Neural cell (in vitro differentiated cells): ENCODE measurements at regions not wholly inside any gene's neighbourhood (a gene's known extent, or its start where the extent isn't known, plus 50 kb on each side); places are given as distances from the start of the nearest gene placed in this dataset.

Experiments
- H2AFZ ChIP-seq: fragments of 200-600, 300-800 bp; sonication (generic), shearing (Covaris generic); 2 replicates; pipeline ENCODE4 v1.6.0; 2014; ENCODE audit warnings: low read depth, mild to moderate bottlenecking, antibody characterized with exemption, low read length, moderate library complexity
- H3F3A ChIP-seq: fragments of 200-600 bp; shearing (Covaris generic); 2 replicates; pipeline ENCODE4 v1.6.1; 2016; ENCODE audit warnings: mild to moderate bottlenecking, moderate library complexity, mixed read lengths, antibody characterized with exemption, low read length; ENCODE audit not compliant: insufficient read depth, poor library complexity, severe bottlenecking
- H3K27ac ChIP-seq: fragments of 200-600, 300-800 bp; sonication (generic), shearing (Covaris generic); 2 replicates; pipeline ENCODE4 v1.5.1; 2014; ENCODE audit warnings: mild to moderate bottlenecking, low read length, moderate library complexity
- H3K27me3 ChIP-seq: fragments of 300-800, 200-600 bp; sonication (generic), shearing (Covaris generic); 2 replicates; pipeline ENCODE4 v1.6.0; 2014; ENCODE audit warnings: mild to moderate bottlenecking, low read depth, low read length, moderate library complexity; ENCODE audit not compliant: insufficient read depth
- H3K36me3 ChIP-seq: fragments of 300-800, 200-600 bp; sonication (generic), shearing (Covaris generic); 2 replicates; pipeline ENCODE4 v1.5.1; 2014; ENCODE audit warnings: mild to moderate bottlenecking, antibody characterized with exemption, low read length, moderate library complexity; ENCODE audit not compliant: insufficient read depth
- H3K4me2 ChIP-seq: fragments of 300-800, 200-600 bp; sonication (generic), shearing (Covaris generic); 2 replicates; pipeline ENCODE4 v1.6.0; 2014; ENCODE audit warnings: mild to moderate bottlenecking, low read length
- H3K4me3 ChIP-seq: fragments of 300-800, 200-600 bp; sonication (generic), shearing (Covaris generic); 2 replicates; pipeline ENCODE4 v1.5.1; 2014; ENCODE audit warnings: mild to moderate bottlenecking, low read length, moderate library complexity
- H3K79me2 ChIP-seq: fragments of 200-600 bp; shearing (Covaris generic); replicated peaks from 2 replicates; pipeline ENCODE4 v1.6.0; 2014; ENCODE audit warnings: mild to moderate bottlenecking, low read length, moderate library complexity; ENCODE audit not compliant: insufficient read depth
- H3K9ac ChIP-seq: fragments of 300-800, 200-600 bp; sonication (generic), shearing (Covaris generic); 2 replicates; pipeline ENCODE4 v1.6.1; 2016; ENCODE audit warnings: mild to moderate bottlenecking, low read length, mixed read lengths
- H3K9me2 ChIP-seq: fragments of 200-600 bp; shearing (Covaris generic); 2 replicates; pipeline ENCODE4 v1.6.1; 2016; ENCODE audit warnings: mild to moderate bottlenecking, low read length, mixed read lengths; ENCODE audit not compliant: insufficient read depth
- H3K9me3 ChIP-seq: fragments of 200-600, 300-800 bp; sonication (generic), shearing (Covaris generic); 2 replicates; pipeline ENCODE4 v1.6.1; 2016; ENCODE audit warnings: mild to moderate bottlenecking, mixed run types, low read length, moderate library complexity, mixed read lengths
- H4K20me1 ChIP-seq: fragments of 200-600 bp; shearing (Covaris generic); 2 replicates; pipeline ENCODE4 v1.6.1; 2016; ENCODE audit warnings: mild to moderate bottlenecking, mixed run types; ENCODE audit not compliant: insufficient read depth
- EP300 ChIP-seq: fragments of 450-650 bp; conservative IDR thresholded peaks from 2 replicates; pipeline ENCODE4 v1.6.1; 2014; ENCODE audit warnings: antibody characterized with exemption, mild to moderate bottlenecking, moderate library complexity; ENCODE audit not compliant: poor library complexity, severe bottlenecking
- EZH2 ChIP-seq: fragments of 200-600, 300-800 bp; shearing (Covaris generic), sonication (generic); IDR thresholded peaks from 2 replicates; pipeline ENCODE4 v1.6.1; 2014; ENCODE audit warnings: antibody characterized with exemption, low read length, borderline replicate concordance, mild to moderate bottlenecking; ENCODE audit not compliant: insufficient read depth, poor library complexity, severe bottlenecking
- MXI1 ChIP-seq: fragments of 450-650 bp; conservative IDR thresholded peaks from 2 replicates; pipeline ENCODE4 v1.6.1; 2014; ENCODE audit warnings: antibody characterized with exemption, mild to moderate bottlenecking; ENCODE audit not compliant: poor library complexity, severe bottlenecking
- POLR2AphosphoS5 ChIP-seq: IDR thresholded peaks from 2 replicates; pipeline ENCODE4 v1.6.1; 2012
- RAD21 ChIP-seq: fragments of 450-650 bp; conservative IDR thresholded peaks from 2 replicates; pipeline ENCODE4 v1.6.1; 2014; ENCODE audit warnings: antibody characterized with exemption, mild to moderate bottlenecking, moderate library complexity
- SMC3 ChIP-seq: fragments of 450-650 bp; conservative IDR thresholded peaks from 2 replicates; pipeline ENCODE4 v1.6.1; 2014; ENCODE audit warnings: antibody characterized with exemption, mild to moderate bottlenecking, moderate library complexity; ENCODE audit not compliant: poor library complexity
- TAF1 ChIP-seq: IDR thresholded peaks from 2 replicates; pipeline ENCODE4 v1.6.1; 2012; ENCODE audit warnings: low read depth
- TF ChIP-seq, protein P1 (sequence below): fragments of 450-650 bp; IDR thresholded peaks from 2 replicates; pipeline ENCODE4 v1.5.1; 2014; ENCODE audit warnings: antibody characterized with exemption, mild to moderate bottlenecking, moderate library complexity; ENCODE audit not compliant: poor library complexity, severe bottlenecking
- TF ChIP-seq, protein P2 (sequence below): IDR thresholded peaks from 2 replicates; pipeline ENCODE4 v1.6.1; 2012; ENCODE audit warnings: borderline replicate concordance

DNA sequence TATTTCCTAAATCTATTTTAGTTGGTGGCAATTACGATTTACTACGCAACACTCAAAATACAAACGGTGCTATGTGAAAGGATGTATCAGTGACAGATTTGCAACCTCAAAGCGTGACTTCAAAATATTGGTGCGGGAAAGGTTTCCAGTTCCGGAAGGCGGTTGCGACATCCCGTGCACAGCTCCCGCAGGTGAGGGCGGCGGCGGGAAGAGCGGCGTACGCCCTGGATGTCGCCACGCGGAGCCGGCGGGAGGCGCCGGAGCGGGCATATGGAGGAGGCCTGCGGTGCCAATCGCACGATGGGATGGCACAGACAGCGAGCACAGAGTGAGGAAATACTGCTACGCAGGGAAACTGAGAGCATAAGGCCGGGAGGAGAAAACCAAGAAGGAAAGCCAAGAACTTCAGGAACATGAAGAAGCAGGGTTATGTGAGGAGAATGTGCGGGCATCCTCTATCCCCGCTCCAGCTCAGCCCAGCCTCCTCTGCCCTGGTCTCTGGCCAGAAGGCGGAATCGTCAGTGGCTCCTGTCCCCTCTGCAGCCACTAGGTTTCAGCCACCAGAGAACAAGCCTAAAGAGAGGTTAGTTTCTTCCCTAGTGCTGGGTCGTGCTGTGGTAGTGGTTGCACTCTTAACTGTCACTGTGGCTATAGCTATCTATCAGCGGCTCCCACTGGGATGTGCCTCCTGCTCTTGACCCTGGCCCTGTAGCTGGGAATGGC lies 378.1 kb upstream of the TLE4 start:
- Histone ChIP-seq H3K4me2 (no peak overlapping the region), H3K27me3 (no peaks in the 10 kb centered on the region), H3K9ac (no peak overlapping the region), H3K4me3 (no peak overlapping the region), H3K79me2 (no peaks in the 10 kb centered on the region), H4K20me1 (no peaks in the 10 kb centered on the region), H3F3A (no peaks in the 10 kb centered on the region), H3K27ac (no peak overlapping the region), H3K9me2 (no peaks in the 10 kb centered on the region), H3K36me3 (no peaks in the 10 kb centered on the region), H2AFZ (no peak overlapping the region), H3K9me3 (no peaks in the 10 kb centered on the region)
- TF ChIP-seq, protein P1, sequence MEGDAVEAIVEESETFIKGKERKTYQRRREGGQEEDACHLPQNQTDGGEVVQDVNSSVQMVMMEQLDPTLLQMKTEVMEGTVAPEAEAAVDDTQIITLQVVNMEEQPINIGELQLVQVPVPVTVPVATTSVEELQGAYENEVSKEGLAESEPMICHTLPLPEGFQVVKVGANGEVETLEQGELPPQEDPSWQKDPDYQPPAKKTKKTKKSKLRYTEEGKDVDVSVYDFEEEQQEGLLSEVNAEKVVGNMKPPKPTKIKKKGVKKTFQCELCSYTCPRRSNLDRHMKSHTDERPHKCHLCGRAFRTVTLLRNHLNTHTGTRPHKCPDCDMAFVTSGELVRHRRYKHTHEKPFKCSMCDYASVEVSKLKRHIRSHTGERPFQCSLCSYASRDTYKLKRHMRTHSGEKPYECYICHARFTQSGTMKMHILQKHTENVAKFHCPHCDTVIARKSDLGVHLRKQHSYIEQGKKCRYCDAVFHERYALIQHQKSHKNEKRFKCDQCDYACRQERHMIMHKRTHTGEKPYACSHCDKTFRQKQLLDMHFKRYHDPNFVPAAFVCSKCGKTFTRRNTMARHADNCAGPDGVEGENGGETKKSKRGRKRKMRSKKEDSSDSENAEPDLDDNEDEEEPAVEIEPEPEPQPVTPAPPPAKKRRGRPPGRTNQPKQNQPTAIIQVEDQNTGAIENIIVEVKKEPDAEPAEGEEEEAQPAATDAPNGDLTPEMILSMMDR = no peak
- TF ChIP-seq SMC3 (no peak), EZH2 (no peak), MXI1 (no peak), POLR2AphosphoS5 (no peak), RAD21 (no peak), TAF1 (no peak), EP300 (no peak)
- TF ChIP-seq, protein P2, sequence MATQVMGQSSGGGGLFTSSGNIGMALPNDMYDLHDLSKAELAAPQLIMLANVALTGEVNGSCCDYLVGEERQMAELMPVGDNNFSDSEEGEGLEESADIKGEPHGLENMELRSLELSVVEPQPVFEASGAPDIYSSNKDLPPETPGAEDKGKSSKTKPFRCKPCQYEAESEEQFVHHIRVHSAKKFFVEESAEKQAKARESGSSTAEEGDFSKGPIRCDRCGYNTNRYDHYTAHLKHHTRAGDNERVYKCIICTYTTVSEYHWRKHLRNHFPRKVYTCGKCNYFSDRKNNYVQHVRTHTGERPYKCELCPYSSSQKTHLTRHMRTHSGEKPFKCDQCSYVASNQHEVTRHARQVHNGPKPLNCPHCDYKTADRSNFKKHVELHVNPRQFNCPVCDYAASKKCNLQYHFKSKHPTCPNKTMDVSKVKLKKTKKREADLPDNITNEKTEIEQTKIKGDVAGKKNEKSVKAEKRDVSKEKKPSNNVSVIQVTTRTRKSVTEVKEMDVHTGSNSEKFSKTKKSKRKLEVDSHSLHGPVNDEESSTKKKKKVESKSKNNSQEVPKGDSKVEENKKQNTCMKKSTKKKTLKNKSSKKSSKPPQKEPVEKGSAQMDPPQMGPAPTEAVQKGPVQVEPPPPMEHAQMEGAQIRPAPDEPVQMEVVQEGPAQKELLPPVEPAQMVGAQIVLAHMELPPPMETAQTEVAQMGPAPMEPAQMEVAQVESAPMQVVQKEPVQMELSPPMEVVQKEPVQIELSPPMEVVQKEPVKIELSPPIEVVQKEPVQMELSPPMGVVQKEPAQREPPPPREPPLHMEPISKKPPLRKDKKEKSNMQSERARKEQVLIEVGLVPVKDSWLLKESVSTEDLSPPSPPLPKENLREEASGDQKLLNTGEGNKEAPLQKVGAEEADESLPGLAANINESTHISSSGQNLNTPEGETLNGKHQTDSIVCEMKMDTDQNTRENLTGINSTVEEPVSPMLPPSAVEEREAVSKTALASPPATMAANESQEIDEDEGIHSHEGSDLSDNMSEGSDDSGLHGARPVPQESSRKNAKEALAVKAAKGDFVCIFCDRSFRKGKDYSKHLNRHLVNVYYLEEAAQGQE = no peak

DNA sequence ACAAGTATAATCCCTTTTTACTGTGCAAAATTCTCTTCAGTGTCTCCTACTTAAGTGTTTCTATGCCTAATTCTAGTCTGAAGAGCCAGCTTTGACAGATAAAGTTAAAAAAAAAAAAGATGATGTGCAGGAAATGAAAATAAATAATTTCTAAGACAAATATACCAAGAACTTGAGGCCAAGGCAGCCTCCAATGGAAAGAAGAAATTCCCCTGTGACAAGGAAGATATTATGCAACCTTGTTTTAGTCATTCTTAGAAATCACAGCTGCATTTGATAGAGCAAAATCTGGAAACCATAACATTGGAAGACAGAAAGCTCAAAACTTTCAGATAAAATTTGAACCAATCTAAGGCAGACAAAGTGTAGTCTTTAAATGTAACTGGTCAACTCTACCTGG lies 375.9 kb upstream of the TLE4 start:
- no peaks in the 10 kb centered on the region for H3K36me3 ChIP-seq
- no peak overlapping the region for H3K9ac ChIP-seq
- no peaks in the 10 kb centered on the region for H4K20me1 ChIP-seq
- H2AFZ ChIP-seq = no peak overlapping the region
- H3K4me3 ChIP-seq = no peak overlapping the region
- no peaks in the 10 kb centered on the region for H3K9me3 ChIP-seq
- H3K27ac ChIP-seq = no peak overlapping the region
- H3K79me2 ChIP-seq = no peaks in the 10 kb centered on the region
- no peaks in the 10 kb centered on the region for H3F3A ChIP-seq
- no peaks in the 10 kb centered on the region for H3K27me3 ChIP-seq
- no peaks in the 10 kb centered on the region for H3K9me2 ChIP-seq
- no peak for TF ChIP-seq MXI1
- TF ChIP-seq TAF1 = no peak
- TF ChIP-seq EZH2 = no peak
- TF ChIP-seq RAD21 = no peak
- no peak for TF ChIP-seq SMC3
- TF ChIP-seq, protein P2 = no peak
- no peak for TF ChIP-seq POLR2AphosphoS5
- TF ChIP-seq, protein P1 = no peak
- TF ChIP-seq EP300 = no peak
- no peak overlapping the region for H3K4me2 ChIP-seq
